GM19463 (cell line): ENCODE measurements at regions not wholly inside any gene's neighbourhood (a gene's known extent, or its start where the extent isn't known, plus 50 kb on each side); places are given as distances from the start of the nearest gene placed in this dataset.

Experiments
- ATAC-seq: cut with Tn5 transposase; IDR thresholded peaks from one replicate; pipeline ENCODE4 v1.9.1; 2021; ENCODE audit warnings: mild to moderate bottlenecking, moderate library complexity; ENCODE audit not compliant: unreplicated experiment

- no peak for ATAC-seq
Measured at GRCh38 chr10:44180321-44181168, 204.4 kb downstream of the CXCL12 start.

DNA sequence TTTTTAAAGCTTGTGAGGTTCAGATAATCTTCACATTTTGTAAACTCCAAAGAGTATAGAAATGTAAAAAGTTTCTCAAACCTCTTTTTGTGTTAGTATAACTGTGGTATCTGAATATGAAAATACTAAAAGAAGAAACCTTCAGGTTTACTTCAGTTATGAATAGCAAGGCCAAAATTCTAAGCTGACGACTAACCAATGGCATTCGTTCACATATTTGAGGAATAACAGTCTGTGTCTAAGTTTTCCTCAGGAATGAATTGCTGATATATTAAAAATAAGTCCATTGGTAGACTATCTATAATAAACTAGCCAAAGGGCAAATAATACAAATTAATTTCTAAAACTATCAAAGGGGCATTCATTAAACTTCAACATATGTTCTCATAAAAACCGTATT lies 206.0 kb downstream of the CXCL12 start:
- no peak for ATAC-seq

DNA sequence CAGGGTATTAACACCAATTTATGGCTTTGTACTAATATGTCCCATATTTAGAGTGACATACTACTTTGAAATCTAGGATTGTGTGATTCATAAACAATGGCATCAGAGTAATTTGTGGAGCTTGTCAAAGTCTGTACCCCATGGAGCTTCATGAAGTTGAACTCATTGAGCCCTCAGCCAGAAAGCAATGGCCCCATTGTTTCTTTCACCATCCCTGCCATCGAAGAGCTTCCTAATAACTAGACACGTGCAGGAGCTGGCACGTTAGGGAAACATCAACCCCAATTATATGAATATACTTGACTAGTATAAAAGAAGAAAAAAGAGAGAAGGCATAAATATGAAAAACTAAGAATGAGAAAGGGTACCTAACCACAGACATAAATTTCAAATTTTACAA lies 206.6 kb downstream of the CXCL12 start:
- no peak for ATAC-seq

DNA sequence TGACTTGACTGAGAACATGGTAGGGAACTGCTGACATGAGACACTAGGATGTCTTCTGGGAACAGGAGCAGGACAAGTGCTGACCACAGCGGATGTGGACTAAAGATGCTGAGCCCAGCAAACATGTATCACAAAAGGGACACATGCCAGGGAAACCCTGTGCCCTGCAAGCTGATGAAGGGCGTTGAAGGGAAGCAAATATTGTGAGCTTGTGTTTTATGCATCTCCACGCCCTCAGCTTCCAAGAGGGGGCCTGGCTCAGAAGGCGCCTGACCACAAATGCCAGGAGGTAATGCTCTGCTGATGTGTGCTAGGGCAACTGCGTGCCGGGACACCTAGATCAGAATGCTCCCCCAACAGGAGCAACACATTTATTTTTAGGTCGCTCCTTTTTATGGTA lies 207.3 kb downstream of the CXCL12 start:
- no peak for ATAC-seq

- no peak for ATAC-seq
Measured at GRCh38 chr10:44176311-44176710, 208.6 kb downstream of the CXCL12 start.

DNA sequence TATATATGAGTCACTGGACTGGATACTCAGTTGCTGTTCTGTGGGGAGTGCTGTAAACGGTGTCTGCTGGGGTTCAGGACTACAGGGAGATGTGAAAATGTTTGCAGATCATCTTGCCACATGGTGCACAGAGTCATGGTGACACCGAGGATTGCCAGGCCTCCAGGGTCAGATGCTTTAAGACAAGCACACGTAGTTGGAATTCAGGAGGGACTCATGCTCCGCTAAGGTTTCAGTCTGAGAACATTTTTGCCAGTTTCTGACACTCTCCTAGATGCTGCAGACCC lies 211.3 kb downstream of the CXCL12 start:
- ATAC-seq = no peak

GRCh38 chr10:44172883-44173607 lies 211.9 kb downstream of the CXCL12 start:
- no peak for ATAC-seq

DNA sequence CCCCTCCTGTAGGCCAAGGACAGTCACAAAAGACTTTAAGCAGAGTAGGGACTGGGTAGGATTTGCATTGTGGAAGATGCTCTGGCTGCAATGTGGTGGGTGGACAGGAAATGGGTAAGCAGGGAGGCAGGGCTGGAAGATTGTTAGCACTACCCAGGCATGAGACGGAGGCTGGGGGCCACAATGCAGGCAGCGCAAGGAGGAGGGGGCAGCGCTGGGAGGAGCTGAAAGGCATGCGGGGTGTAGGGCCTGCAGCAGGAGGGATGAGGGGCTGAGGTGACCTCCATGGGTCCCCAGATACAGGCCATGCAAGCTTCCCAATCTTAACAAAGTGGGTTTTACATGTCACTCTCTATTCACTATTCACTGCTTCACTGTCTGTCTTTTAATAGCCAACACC lies 213.1 kb downstream of the CXCL12 start:
- no peak for ATAC-seq

- ATAC-seq = no peak
Measured at GRCh38 chr10:44168478-44168877, 216.4 kb downstream of the CXCL12 start.

DNA sequence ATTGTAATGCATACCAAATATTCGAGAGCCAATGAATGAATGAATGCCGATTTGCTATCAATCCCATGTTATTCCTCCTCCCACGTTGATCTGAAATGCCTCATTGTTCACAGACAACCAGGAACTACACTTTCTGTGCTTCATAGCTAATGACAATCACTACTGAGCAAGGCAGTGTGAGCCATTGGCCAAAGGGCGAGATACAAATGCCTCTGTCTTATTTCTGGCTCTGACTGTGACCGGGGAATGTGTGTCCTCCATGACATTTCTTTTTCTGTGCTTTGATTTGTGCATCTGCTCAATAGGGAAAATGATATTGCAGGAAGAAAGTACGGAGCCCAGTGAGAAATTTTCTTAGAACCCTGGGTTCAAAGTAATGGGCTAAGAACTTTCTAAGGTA lies 217.1 kb downstream of the CXCL12 start:
- ATAC-seq = no peak

GRCh38 chr10:44166441-44166840 lies 218.5 kb downstream of the CXCL12 start:
- no peak for ATAC-seq

- ATAC-seq = no peak
Measured at GRCh38 chr10:44164251-44164956, 220.5 kb downstream of the CXCL12 start.

DNA sequence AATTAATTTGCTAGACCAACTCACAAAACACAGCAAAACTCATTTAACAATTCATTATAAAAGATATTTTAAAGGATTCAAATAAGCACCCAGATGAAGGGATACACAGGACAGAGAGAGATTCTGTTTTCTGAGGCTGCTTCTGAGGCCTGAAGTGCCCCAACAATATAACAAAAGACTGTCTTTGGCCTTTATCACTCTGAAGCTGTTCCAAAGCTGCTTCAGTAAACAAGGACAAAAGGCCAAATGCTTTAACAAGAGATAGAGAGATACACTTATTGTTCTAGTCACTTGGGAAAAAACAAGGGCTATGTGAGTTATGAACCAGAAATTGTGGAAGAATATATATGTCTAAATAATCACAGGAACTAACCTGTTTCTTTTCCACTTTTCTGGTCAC lies 223.7 kb downstream of the CXCL12 start:
- no peak for ATAC-seq

GRCh38 chr10:44157574-44157973 lies 227.3 kb downstream of the CXCL12 start:
- ATAC-seq = no peak

GRCh38 chr10:44154956-44155355 lies 229.9 kb downstream of the CXCL12 start:
- no peak for ATAC-seq

- ATAC-seq = no peak
Measured at GRCh38 chr10:44153918-44154670, 230.8 kb downstream of the CXCL12 start.

DNA sequence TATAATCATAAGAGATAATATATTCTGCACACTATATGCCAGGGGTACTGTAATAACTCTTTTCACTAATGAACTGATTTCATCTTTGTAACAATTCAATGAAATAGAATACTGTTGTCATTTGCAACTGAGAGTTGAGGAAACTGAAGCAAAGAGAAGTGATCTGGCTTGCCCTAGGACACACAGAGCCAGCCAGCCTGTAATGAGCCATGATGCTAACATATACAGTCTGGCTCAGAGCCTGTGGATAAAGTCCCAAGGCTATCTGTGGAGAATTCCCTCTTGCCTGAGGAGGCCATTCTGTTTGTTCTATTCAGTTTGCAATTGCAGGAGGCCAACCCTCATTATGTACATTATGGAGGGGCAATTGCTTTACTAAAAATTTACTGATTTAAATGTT lies 241.3 kb downstream of the CXCL12 start:
- no peak for ATAC-seq

GRCh38 chr10:44132361-44133289 lies 252.3 kb downstream of the CXCL12 start:
- ATAC-seq = no peak

GRCh38 chr10:44126291-44126717 lies 258.6 kb downstream of the CXCL12 start:
- no peak for ATAC-seq

DNA sequence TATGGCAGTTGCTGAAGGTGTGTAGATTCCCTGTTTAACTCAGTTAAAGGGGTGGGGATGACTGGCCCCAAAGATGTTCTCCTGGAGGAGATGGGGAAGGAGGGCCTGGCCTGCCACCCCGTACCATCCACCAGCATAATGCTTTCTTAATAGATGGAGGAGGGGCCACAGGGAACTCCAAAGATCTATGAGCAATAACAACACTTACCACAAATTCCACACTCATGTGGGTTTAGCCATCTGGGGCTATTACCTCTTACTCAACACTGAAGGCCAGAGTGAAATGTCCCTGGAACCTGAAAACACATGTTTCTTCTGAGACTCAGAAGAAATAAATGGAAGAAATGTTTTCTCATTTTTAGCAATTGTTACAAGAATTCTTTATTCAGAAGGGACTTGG lies 259.0 kb downstream of the CXCL12 start:
- ATAC-seq = no peak
